GM10248 (cell line): ENCODE measurements at regions not wholly inside any gene's neighbourhood (a gene's known extent, or its start where the extent isn't known, plus 50 kb on each side); places are given as distances from the start of the nearest gene placed in this dataset.
A peak's percentile ranks its signal among the peaks of the same experiment; 100 is the strongest.

ENCODE experiments used
- CTCF ChIA-PET: fragments of 300-600 bp; sonication (Branson Sonifier 250); formaldehyde crosslinking; extraction: SDS; loops from one replicate; lab custom pipeline; 2021; ENCODE audit warnings: antibody characterized with exemption; lab: Yijun Ruan, JAX
- POLR2A ChIA-PET: fragments of 350-650 bp; sonication (Branson Sonifier 250); formaldehyde crosslinking; extraction: SDS; loops from one replicate; lab custom pipeline; 2020; ENCODE audit warnings: antibody characterized with exemption; lab: Yijun Ruan, JAX
- DNase-seq: peaks from one replicate; pipeline ENCODE4 v3.0.0; 2012; ENCODE audit errors: extremely low spot score
- TF ChIP-seq, protein P1 (sequence below): IDR thresholded peaks from 2 replicates; pipeline ENCODE4 v1.5.1; 2012; ENCODE audit warnings: mild to moderate bottlenecking, low read depth; ENCODE audit errors: extremely low read depth, missing control alignments, control extremely low read depth

DNA sequence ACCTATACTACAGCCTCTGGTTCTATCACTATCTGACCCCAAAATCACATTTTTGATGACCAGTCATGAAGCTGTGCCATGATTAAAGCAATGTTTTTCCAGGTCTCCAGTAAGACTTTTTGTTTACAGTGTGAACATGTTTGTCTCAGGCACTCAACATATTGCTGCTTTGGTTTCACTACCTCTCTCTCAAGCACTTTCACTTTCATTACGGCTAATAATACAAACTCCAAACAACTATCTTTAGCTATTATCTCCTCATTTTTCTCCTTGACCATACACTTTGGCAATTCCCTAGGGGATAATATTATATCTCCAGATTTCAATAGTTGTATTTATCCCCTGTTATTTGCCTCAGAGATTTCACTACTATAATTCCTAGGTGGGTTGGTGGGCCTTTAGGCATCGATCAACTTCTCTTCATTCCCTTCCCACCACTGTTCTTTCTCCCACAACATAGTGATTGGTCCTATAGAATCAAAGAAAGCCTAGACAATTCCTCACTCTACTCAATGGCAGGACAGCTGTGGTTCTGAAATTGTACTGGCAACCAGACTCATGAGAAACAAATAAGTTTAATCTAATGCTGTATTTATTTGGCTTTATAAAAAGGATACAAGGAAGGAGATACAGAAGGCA is 261.4 kb upstream of the ZWINT start:
- DNase-seq, result peak; percentile 13
- TF ChIP-seq, protein P1, sequence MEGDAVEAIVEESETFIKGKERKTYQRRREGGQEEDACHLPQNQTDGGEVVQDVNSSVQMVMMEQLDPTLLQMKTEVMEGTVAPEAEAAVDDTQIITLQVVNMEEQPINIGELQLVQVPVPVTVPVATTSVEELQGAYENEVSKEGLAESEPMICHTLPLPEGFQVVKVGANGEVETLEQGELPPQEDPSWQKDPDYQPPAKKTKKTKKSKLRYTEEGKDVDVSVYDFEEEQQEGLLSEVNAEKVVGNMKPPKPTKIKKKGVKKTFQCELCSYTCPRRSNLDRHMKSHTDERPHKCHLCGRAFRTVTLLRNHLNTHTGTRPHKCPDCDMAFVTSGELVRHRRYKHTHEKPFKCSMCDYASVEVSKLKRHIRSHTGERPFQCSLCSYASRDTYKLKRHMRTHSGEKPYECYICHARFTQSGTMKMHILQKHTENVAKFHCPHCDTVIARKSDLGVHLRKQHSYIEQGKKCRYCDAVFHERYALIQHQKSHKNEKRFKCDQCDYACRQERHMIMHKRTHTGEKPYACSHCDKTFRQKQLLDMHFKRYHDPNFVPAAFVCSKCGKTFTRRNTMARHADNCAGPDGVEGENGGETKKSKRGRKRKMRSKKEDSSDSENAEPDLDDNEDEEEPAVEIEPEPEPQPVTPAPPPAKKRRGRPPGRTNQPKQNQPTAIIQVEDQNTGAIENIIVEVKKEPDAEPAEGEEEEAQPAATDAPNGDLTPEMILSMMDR, result no peak
- POLR2A ChIA-PET, result no interaction called here
- CTCF ChIA-PET, result no interaction called here

GRCh38 chr10:56606202-56606601 is 245.1 kb upstream of the ZWINT start:
- TF ChIP-seq, protein P1, result no peak
- ChIA-PET CTCF (no interaction called here), POLR2A (no interaction called here)
- DNase-seq, result no peak

DNA sequence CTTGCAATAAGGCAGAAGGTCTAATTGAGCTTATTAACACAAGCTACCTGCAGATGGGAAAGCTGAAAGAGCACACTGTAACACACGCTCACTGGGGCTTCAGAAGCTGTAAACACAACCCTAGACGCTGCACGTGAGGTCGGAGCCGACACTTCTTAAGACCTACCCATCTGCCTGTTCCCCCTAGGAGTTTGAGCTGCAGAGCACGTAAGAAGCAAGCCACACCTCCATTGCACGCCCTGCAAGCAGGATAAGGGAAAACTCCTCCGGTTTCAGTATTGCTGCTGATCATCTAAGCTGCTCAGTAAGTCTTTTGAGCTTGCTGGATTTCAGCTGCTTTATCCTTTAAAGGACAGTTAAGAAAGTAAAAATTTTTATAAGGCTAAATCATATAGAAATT is 244.0 kb upstream of the ZWINT start:
- TF ChIP-seq, protein P1, result no peak
- DNase-seq, result no peak
- CTCF ChIA-PET, result interaction anchor here (1.6 kb wide), 1 partner anchor 30 kb away, joined by 3 read pairs; no protein-coding TSS in a partner anchor
- POLR2A ChIA-PET, result no interaction called here

DNA sequence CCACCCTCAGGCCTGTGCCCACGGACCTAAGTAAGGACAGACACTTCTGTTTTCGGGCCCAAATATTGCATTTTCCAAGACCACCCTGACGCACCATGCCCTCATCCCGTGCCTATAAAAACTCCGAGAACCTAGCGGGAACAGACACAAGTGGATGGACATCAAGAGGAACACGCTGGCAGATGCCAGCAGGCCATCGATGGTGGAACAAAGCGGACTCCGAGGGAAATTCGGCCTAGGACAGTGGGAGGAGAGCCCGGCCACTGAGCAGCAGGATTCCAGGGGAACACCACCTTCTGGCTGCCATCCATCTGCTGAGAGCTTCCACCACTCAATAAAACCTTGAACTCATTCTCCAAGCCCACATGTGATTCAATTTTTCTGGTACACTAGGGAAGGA is 243.6 kb upstream of the ZWINT start:
- TF ChIP-seq, protein P1, result no peak
- CTCF ChIA-PET, result interaction anchor here (1.6 kb wide), 1 partner anchor 31 kb away, joined by 3 read pairs; no protein-coding TSS in a partner anchor
- POLR2A ChIA-PET, result no interaction called here
- no peak for DNase-seq

- CTCF ChIA-PET, result no interaction called here
- DNase-seq, result no peak
- POLR2A ChIA-PET, result no interaction called here
- TF ChIP-seq, protein P1, result no peak
Observed at GRCh38 chr10:56599201-56599600, 238.1 kb upstream of the ZWINT start.

- ChIA-PET POLR2A (no interaction called here), CTCF (interaction anchor here (1.7 kb wide), 1 partner anchor 21 kb away, joined by 4 read pairs; no protein-coding TSS in a partner anchor)
- TF ChIP-seq, protein P1, result no peak
- no peak for DNase-seq
Observed at GRCh38 chr10:56596257-56596656, 235.2 kb upstream of the ZWINT start.

GRCh38 chr10:56593120-56593519 is 232.1 kb upstream of the ZWINT start:
- TF ChIP-seq, protein P1, result no peak
- CTCF ChIA-PET, result no interaction called here
- POLR2A ChIA-PET, result no interaction called here
- DNase-seq, result no peak
